ENCODE measurements at regions not wholly inside any gene's neighbourhood (a gene's known extent, or its start where the extent isn't known, plus 50 kb on each side); places are given as distances from the start of the nearest gene placed in this dataset.
"Not testable (repeated sequence)": the region's sequence is repeated elsewhere in the genome, so short reads cannot be mapped to it uniquely, and the experiment has no call there.

GRCh38 chr3:165503346-165503745 is 307.2 kb upstream of the SLITRK3 start:
- H3K4me3 ChIP-seq, result no peak overlapping the region
- ATAC-seq (replicated peaks in 6 of 8), result no peak
- no peak overlapping the region for H3K27ac ChIP-seq
- in situ Hi-C loops (cut with MboI; ENCODE audit: low pct_unique_long_range_greater_than_20kb in 2 of 9, low sequenced_read_pairs in 9 of 9, unreplicated experiment in 9 of 9), result no loop called here
- H3K4me1 ChIP-seq (replicated peaks in 1 of 2), result peaks cover 0 to 4% of the 10 kb centered on the region in 2 donors

- 0 to 92% (median 72%) methylated on average over 1 to 3 of the region's 3 CpGs for WGBS, 10 experiments
- Histone ChIP-seq H3K27ac (no peak overlapping the region), H3K4me1 (replicated peaks in 1 of 2) (peaks cover 0 to 4% of the 10 kb centered on the region in 2 donors), H3K4me3 (no peak overlapping the region)
- in situ Hi-C loops (cut with MboI; ENCODE audit: low pct_unique_long_range_greater_than_20kb in 2 of 9, low sequenced_read_pairs in 9 of 9, unreplicated experiment in 9 of 9), result no loop called here
- ATAC-seq (replicated peaks in 6 of 8), result no peak
These were observed 306.5 kb upstream of the SLITRK3 start for GRCh38 chr3:165502707-165503106.

- 0 to 90% (median 49%) methylated on average over 3 to 4 of the region's 4 CpGs; no CpG with 5 or more reads in 3 of the 10 experiments for WGBS, 10 experiments
- in situ Hi-C loops (cut with MboI; ENCODE audit: low pct_unique_long_range_greater_than_20kb in 2 of 9, low sequenced_read_pairs in 9 of 9, unreplicated experiment in 9 of 9); H3K4me1 ChIP-seq (replicated peaks in 1 of 2); ATAC-seq (replicated peaks in 6 of 8); H3K4me3 ChIP-seq; H3K27ac ChIP-seq: not testable (repeated sequence)
These were observed 302.6 kb upstream of the SLITRK3 start for GRCh38 chr3:165498742-165499141.

GRCh38 chr3:165491487-165491886 is 295.3 kb upstream of the SLITRK3 start:
- no peak for ATAC-seq (replicated peaks in 6 of 8)
- in situ Hi-C loops (cut with MboI; ENCODE audit: low pct_unique_long_range_greater_than_20kb in 2 of 9, low sequenced_read_pairs in 9 of 9, unreplicated experiment in 9 of 9), result no loop called here
- H3K4me1 ChIP-seq (replicated peaks in 1 of 2), result no peaks in the 10 kb centered on the region
- H3K4me3 ChIP-seq, result no peak overlapping the region
- no peak overlapping the region for H3K27ac ChIP-seq
- 4 to 95% (median 80%) methylated on average over 1 to 4 of the region's 4 CpGs; no CpG with 5 or more reads in 1 of the 10 experiments for WGBS, 10 experiments

GRCh38 chr3:165476399-165477060 is 280.3 kb upstream of the SLITRK3 start:
- Histone ChIP-seq H3K4me1 (replicated peaks in 1 of 2) (no peaks in the 10 kb centered on the region), H3K27ac (no peak overlapping the region), H3K4me3 (no peak overlapping the region)
- no CpG with 5 or more reads among the region's 4 CpGs for WGBS, 10 experiments
- in situ Hi-C loops (cut with MboI; ENCODE audit: low pct_unique_long_range_greater_than_20kb in 2 of 9, low sequenced_read_pairs in 9 of 9, unreplicated experiment in 9 of 9), result no loop called here
- ATAC-seq (replicated peaks in 6 of 8), result no peak

GRCh38 chr3:165466856-165467255 is 270.7 kb upstream of the SLITRK3 start:
- in situ Hi-C loops (cut with MboI; ENCODE audit: low pct_unique_long_range_greater_than_20kb in 2 of 9, low sequenced_read_pairs in 9 of 9, unreplicated experiment in 9 of 9), result no loop called here
- H3K4me1 ChIP-seq (replicated peaks in 1 of 2), result no peaks in the 10 kb centered on the region
- ATAC-seq (replicated peaks in 6 of 8), result no peak
- no peak overlapping the region for H3K4me3 ChIP-seq
- H3K27ac ChIP-seq, result no peak overlapping the region
- 11 to 100% (median 88%) methylated on average over 1 to 4 of the region's 4 CpGs for WGBS, 10 experiments

- Histone ChIP-seq H3K27ac (no peak overlapping the region), H3K4me3 (no peak overlapping the region), H3K4me1 (replicated peaks in 1 of 2) (no peaks in the 10 kb centered on the region)
- whole genome bisulfite sequencing, 10 experiments, result 14 to 100% (median 90%) methylated on average over 1 to 2 of the region's 2 CpGs; no CpG with 5 or more reads in 4 of the 10 experiments
- in situ Hi-C loops (cut with MboI; ENCODE audit: low pct_unique_long_range_greater_than_20kb in 2 of 9, low sequenced_read_pairs in 9 of 9, unreplicated experiment in 9 of 9), result no loop called here
- ATAC-seq (replicated peaks in 6 of 8), result no peak
These were observed 268.6 kb upstream of the SLITRK3 start for GRCh38 chr3:165464736-165465135.

- Histone ChIP-seq H3K4me3 (no peak overlapping the region), H3K27ac (no peak overlapping the region), H3K4me1 (replicated peaks in 1 of 2) (no peaks in the 10 kb centered on the region)
- ATAC-seq (replicated peaks in 6 of 8), result no peak
- in situ Hi-C loops (cut with MboI; ENCODE audit: low pct_unique_long_range_greater_than_20kb in 2 of 9, low sequenced_read_pairs in 9 of 9, unreplicated experiment in 9 of 9), result no loop called here
- WGBS, 10 experiments, result 0 to 100% (median 88%) methylated on average over 1 of the region's 1 CpG; no CpG with 5 or more reads in 1 of the 10 experiments
These were observed 267.3 kb upstream of the SLITRK3 start for GRCh38 chr3:165463531-165463930.

GRCh38 chr3:165462636-165463334 is 266.6 kb upstream of the SLITRK3 start:
- 0 to 100% (median 61%) methylated on average over 3 to 6 of the region's 6 CpGs for whole genome bisulfite sequencing, 10 experiments
- in situ Hi-C loops (cut with MboI; ENCODE audit: low pct_unique_long_range_greater_than_20kb in 2 of 9, low sequenced_read_pairs in 9 of 9, unreplicated experiment in 9 of 9), result no loop called here
- ATAC-seq (replicated peaks in 6 of 8), result no peak
- H3K4me3 ChIP-seq, result no peak overlapping the region
- no peak overlapping the region for H3K27ac ChIP-seq
- no peaks in the 10 kb centered on the region for H3K4me1 ChIP-seq (replicated peaks in 1 of 2)

GRCh38 chr3:165459924-165460835 is 264.0 kb upstream of the SLITRK3 start:
- 3 to 100% (median 84%) methylated on average over 4 to 13 of the region's 15 CpGs; no CpG with 5 or more reads in 1 of the 10 experiments for WGBS, 10 experiments
- Histone ChIP-seq H3K4me1 (replicated peaks in 1 of 2) (no peaks in the 10 kb centered on the region), H3K4me3 (no peak overlapping the region), H3K27ac (no peak overlapping the region)
- ATAC-seq (replicated peaks in 6 of 8), result no peak
- in situ Hi-C loops (cut with MboI; ENCODE audit: low pct_unique_long_range_greater_than_20kb in 2 of 9, low sequenced_read_pairs in 9 of 9, unreplicated experiment in 9 of 9), result no loop called here

GRCh38 chr3:165459111-165459510 is 262.9 kb upstream of the SLITRK3 start:
- 0 to 75% (median 53%) methylated on average over 1 to 4 of the region's 4 CpGs; no CpG with 5 or more reads in 1 of the 10 experiments for WGBS, 10 experiments
- in situ Hi-C loops (cut with MboI; ENCODE audit: low pct_unique_long_range_greater_than_20kb in 2 of 9, low sequenced_read_pairs in 9 of 9, unreplicated experiment in 9 of 9), result no loop called here
- H3K4me3 ChIP-seq, result no peak overlapping the region
- H3K27ac ChIP-seq, result no peak overlapping the region
- ATAC-seq (replicated peaks in 6 of 8), result no peak
- no peaks in the 10 kb centered on the region for H3K4me1 ChIP-seq (replicated peaks in 1 of 2)

GRCh38 chr3:165457096-165457495 is 260.9 kb upstream of the SLITRK3 start:
- no peak overlapping the region for H3K4me3 ChIP-seq
- no peak for ATAC-seq (replicated peaks in 6 of 8)
- no peak overlapping the region for H3K27ac ChIP-seq
- WGBS, 10 experiments, result 6 to 100% (median 86%) methylated on average over 1 to 5 of the region's 6 CpGs; no CpG with 5 or more reads in 1 of the 10 experiments
- in situ Hi-C loops (cut with MboI; ENCODE audit: low pct_unique_long_range_greater_than_20kb in 2 of 9, low sequenced_read_pairs in 9 of 9, unreplicated experiment in 9 of 9), result no loop called here
- H3K4me1 ChIP-seq (replicated peaks in 1 of 2), result no peaks in the 10 kb centered on the region

- in situ Hi-C loops (cut with MboI; ENCODE audit: low pct_unique_long_range_greater_than_20kb in 2 of 9, low sequenced_read_pairs in 9 of 9, unreplicated experiment in 9 of 9), result no loop called here
- no peak for ATAC-seq (replicated peaks in 6 of 8)
- Histone ChIP-seq H3K27ac (no peak overlapping the region), H3K4me1 (replicated peaks in 1 of 2) (no peaks in the 10 kb centered on the region), H3K4me3 (no peak overlapping the region)
- WGBS, 10 experiments, result 0 to 94% (median 70%) methylated on average over 1 to 3 of the region's 3 CpGs; no CpG with 5 or more reads in 1 of the 10 experiments
These were observed 259.6 kb upstream of the SLITRK3 start for GRCh38 chr3:165455793-165456192.
